Fibroblast of lung (primary cell): ENCODE measurements at regions not wholly inside any gene's neighbourhood (a gene's known extent, or its start where the extent isn't known, plus 50 kb on each side); places are given as distances from the start of the nearest gene placed in this dataset.

ENCODE experiments used
- EZH2 ChIP-seq: IDR thresholded peaks from 2 replicates; pipeline ENCODE4 v1.5.1; 2012; ENCODE audit warnings: low read length, control low read depth, mild to moderate bottlenecking; ENCODE audit errors: missing control alignments
- TF ChIP-seq, protein P1 (sequence below), 2 donors: IDR thresholded peaks in 1 of 2; conservative IDR thresholded peaks in 1 of 2; 1 replicate in 1 of 2; 2 replicates in 1 of 2; pipeline ENCODE4 v1.5.1; 2011 to 2012; ENCODE audit warnings: low read length in 2 of 2, control low read depth in 1 of 2, inconsistent platforms in 1 of 2, low read depth in 1 of 2, mild to moderate bottlenecking in 1 of 2

DNA sequence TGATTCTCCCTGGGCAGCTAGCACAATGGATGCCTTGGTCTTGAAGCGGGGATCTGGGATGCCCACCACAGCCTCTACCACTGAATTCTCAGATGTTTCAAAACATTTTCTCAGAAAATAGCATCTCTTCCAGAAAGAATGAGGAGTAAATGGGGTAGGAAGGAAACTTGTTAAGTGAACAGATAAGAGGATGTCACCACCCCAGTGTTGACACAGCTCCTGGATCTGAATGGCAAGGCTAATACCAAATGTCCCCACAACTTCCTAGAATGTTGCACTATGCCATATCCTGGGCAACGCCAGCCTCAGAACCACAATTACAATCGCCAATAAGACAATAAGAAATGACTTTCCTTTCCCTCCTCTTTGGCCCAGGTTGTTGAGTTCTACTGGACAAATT, 177.2 kb downstream of the BCL11A start:
- TF ChIP-seq, protein P1, sequence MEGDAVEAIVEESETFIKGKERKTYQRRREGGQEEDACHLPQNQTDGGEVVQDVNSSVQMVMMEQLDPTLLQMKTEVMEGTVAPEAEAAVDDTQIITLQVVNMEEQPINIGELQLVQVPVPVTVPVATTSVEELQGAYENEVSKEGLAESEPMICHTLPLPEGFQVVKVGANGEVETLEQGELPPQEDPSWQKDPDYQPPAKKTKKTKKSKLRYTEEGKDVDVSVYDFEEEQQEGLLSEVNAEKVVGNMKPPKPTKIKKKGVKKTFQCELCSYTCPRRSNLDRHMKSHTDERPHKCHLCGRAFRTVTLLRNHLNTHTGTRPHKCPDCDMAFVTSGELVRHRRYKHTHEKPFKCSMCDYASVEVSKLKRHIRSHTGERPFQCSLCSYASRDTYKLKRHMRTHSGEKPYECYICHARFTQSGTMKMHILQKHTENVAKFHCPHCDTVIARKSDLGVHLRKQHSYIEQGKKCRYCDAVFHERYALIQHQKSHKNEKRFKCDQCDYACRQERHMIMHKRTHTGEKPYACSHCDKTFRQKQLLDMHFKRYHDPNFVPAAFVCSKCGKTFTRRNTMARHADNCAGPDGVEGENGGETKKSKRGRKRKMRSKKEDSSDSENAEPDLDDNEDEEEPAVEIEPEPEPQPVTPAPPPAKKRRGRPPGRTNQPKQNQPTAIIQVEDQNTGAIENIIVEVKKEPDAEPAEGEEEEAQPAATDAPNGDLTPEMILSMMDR (conservative IDR thresholded peaks at IDR 0.05 in 1 of 2, IDR thresholded peaks at IDR 0.05 in 1 of 2; ENCODE audit: low read depth in 1 of 2, low read length in 2 of 2): no peak
- TF ChIP-seq EZH2: no peak
